Loucy (cell line): ENCODE measurements at regions not wholly inside any gene's neighbourhood (a gene's known extent, or its start where the extent isn't known, plus 50 kb on each side); places are given as distances from the start of the nearest gene placed in this dataset.
"Not testable (repeated sequence)": the region's sequence is repeated elsewhere in the genome, so short reads cannot be mapped to it uniquely, and the experiment has no call there.

Experiments
- H2AFZ ChIP-seq: fragments of 200-600 bp; sonication (generic); 2 replicates; pipeline ENCODE4 v1.6.0; 2016; ENCODE audit warnings: antibody characterized with exemption, mild to moderate bottlenecking, low read length, moderate library complexity
- H3F3A ChIP-seq: fragments of 200-600 bp; 2 replicates; pipeline ENCODE4 v1.6.0; 2016; ENCODE audit warnings: antibody characterized with exemption, low read depth, mild to moderate bottlenecking
- H3K27me3 ChIP-seq: fragments of 200-600 bp; sonication (generic); 2 replicates; pipeline ENCODE4 v1.6.1; 2014; ENCODE audit warnings: low read length, mild to moderate bottlenecking; ENCODE audit not compliant: insufficient read depth, poor library complexity, severe bottlenecking
- H3K36me3 ChIP-seq: fragments of 200-600 bp; sonication (generic); 2 replicates; pipeline ENCODE4 v1.6.1; 2016; ENCODE audit warnings: low read length; ENCODE audit not compliant: insufficient read depth
- H3K4me1 ChIP-seq: fragments of 200-600 bp; sonication (generic); 2 replicates; pipeline ENCODE4 v1.5.1; 2014; ENCODE audit warnings: low read length, mild to moderate bottlenecking; ENCODE audit not compliant: insufficient read depth, poor library complexity, severe bottlenecking
- H3K4me2 ChIP-seq: fragments of 200-600 bp; sonication (generic); 2 replicates; pipeline ENCODE4 v1.6.0; 2014; ENCODE audit warnings: antibody characterized with exemption, low read length, low read depth, mild to moderate bottlenecking; ENCODE audit not compliant: poor library complexity, severe bottlenecking
- H3K4me3 ChIP-seq: fragments of 200-600 bp; sonication (generic); 2 replicates; pipeline ENCODE4 v1.5.1; 2014; ENCODE audit warnings: low read length, mild to moderate bottlenecking, mixed read lengths; ENCODE audit not compliant: poor library complexity, severe bottlenecking
- H3K79me2 ChIP-seq: fragments of 200-600 bp; sonication (generic); 2 replicates; pipeline ENCODE4 v1.6.1; 2014; ENCODE audit warnings: low read length; ENCODE audit not compliant: insufficient read depth
- H3K9ac ChIP-seq: fragments of 200-600 bp; sonication (generic); 2 replicates; pipeline ENCODE4 v1.6.0; 2014; ENCODE audit warnings: mild to moderate bottlenecking, low read depth, low read length, moderate library complexity; ENCODE audit not compliant: poor library complexity, severe bottlenecking
- H3K9me2 ChIP-seq: fragments of 200-600 bp; sonication (generic); replicated peaks from 2 replicates; pipeline ENCODE4 v1.6.1; 2016; ENCODE audit warnings: low read depth, low read length, mixed read lengths
- H3K9me3 ChIP-seq: fragments of 200-600 bp; sonication (generic); 2 replicates; pipeline ENCODE4 v1.6.1; 2014; ENCODE audit warnings: mild to moderate bottlenecking, antibody characterized with exemption, low read length, low read depth; ENCODE audit not compliant: insufficient read depth
- H4K20me1 ChIP-seq: fragments of 200-600 bp; sonication (generic); 2 replicates; pipeline ENCODE4 v1.6.0; 2014; ENCODE audit warnings: antibody characterized with exemption, low read length, mild to moderate bottlenecking; ENCODE audit not compliant: insufficient read depth, poor library complexity, severe bottlenecking
- EZH2phosphoT487 ChIP-seq: fragments of 200-600 bp; IDR thresholded peaks from 2 replicates; pipeline ENCODE4 v1.6.1; 2018; ENCODE audit warnings: antibody characterized with exemption, mild to moderate bottlenecking, moderate library complexity, borderline replicate concordance
- TF ChIP-seq, protein P1 (sequence below): fragments of 200-600 bp; sonication (generic); conservative IDR thresholded peaks from 2 replicates; pipeline ENCODE4 v1.5.1; 2014; ENCODE audit warnings: mild to moderate bottlenecking, antibody characterized with exemption, low read length

DNA sequence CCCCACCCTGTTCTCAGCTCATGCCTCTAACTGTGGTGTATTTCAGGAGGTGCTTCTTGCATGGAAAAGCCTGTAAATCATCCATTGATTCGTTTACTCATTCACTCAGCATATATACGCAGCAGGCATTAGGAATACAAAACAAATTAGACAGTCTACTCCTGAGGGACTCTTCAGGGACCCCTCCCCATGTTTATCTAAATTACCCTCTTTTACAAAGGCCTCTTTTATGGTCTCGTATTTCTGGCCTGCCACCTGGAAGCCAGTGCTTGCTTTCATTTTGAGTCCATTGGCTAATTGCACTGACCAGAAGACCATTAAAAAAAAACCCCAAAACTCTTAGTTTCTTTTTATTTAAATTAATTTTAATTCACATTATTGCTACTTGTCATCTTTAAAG, 134.4 kb downstream of the DACT1 start:
- no peak overlapping the region for H3K9ac ChIP-seq
- H3F3A ChIP-seq = no peaks in the 10 kb centered on the region
- no peaks in the 10 kb centered on the region for H3K4me1 ChIP-seq
- no peaks in the 10 kb centered on the region for H3K79me2 ChIP-seq
- TF ChIP-seq EZH2phosphoT487 = no peak
- TF ChIP-seq, protein P1, sequence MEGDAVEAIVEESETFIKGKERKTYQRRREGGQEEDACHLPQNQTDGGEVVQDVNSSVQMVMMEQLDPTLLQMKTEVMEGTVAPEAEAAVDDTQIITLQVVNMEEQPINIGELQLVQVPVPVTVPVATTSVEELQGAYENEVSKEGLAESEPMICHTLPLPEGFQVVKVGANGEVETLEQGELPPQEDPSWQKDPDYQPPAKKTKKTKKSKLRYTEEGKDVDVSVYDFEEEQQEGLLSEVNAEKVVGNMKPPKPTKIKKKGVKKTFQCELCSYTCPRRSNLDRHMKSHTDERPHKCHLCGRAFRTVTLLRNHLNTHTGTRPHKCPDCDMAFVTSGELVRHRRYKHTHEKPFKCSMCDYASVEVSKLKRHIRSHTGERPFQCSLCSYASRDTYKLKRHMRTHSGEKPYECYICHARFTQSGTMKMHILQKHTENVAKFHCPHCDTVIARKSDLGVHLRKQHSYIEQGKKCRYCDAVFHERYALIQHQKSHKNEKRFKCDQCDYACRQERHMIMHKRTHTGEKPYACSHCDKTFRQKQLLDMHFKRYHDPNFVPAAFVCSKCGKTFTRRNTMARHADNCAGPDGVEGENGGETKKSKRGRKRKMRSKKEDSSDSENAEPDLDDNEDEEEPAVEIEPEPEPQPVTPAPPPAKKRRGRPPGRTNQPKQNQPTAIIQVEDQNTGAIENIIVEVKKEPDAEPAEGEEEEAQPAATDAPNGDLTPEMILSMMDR = no peak
- H3K27me3 ChIP-seq = no peaks in the 10 kb centered on the region
- no peak overlapping the region for H2AFZ ChIP-seq
- no peak overlapping the region for H3K4me2 ChIP-seq
- H4K20me1 ChIP-seq = no peaks in the 10 kb centered on the region
- H3K4me3 ChIP-seq = no peak overlapping the region
- no peaks in the 10 kb centered on the region for H3K36me3 ChIP-seq
- H3K9me3 ChIP-seq = no peaks in the 10 kb centered on the region
- no peaks in the 10 kb centered on the region for H3K9me2 ChIP-seq

DNA sequence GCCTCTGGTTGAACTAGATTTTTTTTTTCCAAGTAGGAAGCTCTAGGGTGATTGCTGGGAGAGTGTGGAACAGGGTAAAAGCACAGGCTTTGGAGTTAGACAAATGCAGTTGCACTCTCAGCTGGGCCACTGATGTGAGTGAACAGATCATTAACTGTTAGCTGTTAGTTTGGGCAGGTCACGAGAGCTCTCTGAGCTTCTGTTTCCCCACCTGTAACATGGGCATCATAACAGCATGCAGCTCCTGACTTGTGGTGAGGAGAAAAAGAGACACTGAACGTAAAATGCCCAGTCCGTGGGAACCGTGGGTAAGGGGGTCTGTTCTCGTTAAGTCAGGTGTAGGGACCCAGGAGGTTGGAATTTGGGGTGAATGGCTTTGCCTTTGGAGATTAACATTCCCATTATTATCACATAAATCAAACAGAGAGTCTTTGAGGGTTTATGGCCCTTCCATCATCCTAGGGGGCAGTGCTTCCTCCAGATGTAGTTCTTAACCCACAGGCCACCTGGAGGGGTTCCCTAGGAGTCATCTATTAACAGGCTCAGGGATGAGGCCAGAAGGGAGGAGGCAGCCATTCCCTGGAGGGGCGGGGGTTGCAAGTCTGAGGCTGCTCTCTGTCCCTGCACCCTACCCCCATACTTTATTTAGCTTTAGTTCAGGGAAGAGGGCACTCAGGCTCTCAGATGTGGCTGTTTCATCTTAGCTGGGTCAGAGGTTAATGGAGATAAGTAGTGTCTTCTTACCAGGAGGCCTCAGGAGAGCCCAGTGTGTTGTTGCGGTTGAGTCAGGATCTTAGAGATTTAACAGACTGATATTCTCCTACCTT, 135.2 kb downstream of the DACT1 start:
- H3K4me1 ChIP-seq = no peaks in the 10 kb centered on the region
- H3K9ac ChIP-seq = no peak overlapping the region
- no peaks in the 10 kb centered on the region for H3K9me3 ChIP-seq
- H3K9me2 ChIP-seq = no peaks in the 10 kb centered on the region
- no peak overlapping the region for H3K4me2 ChIP-seq
- H4K20me1 ChIP-seq = no peaks in the 10 kb centered on the region
- no peak for TF ChIP-seq EZH2phosphoT487
- TF ChIP-seq, protein P1 = no peak
- H3F3A ChIP-seq = no peaks in the 10 kb centered on the region
- H3K79me2 ChIP-seq = no peaks in the 10 kb centered on the region
- H2AFZ ChIP-seq = no peak overlapping the region
- no peaks in the 10 kb centered on the region for H3K36me3 ChIP-seq
- no peak overlapping the region for H3K4me3 ChIP-seq
- H3K27me3 ChIP-seq = no peaks in the 10 kb centered on the region

DNA sequence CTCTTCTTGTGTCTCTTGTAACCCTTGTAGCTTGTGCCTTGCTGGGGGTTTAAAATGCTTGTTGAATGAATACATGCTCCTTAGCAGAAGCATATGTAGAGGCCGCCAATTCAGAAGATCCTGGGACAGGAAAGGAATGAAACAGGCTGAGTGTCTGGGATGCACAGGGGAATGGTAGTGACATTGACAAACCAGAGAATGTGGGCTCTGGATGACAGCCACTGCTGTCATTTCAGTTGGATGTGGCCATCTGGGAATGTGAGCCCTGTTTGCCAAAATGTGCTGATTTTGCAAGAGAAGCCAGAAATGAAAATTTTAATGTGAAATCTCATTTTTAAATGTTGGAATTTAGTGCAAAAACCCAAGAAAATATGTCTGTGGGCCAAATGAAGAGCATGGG, 136.8 kb downstream of the DACT1 start:
- H3K4me1 ChIP-seq = no peaks in the 10 kb centered on the region
- no peak overlapping the region for H3K4me3 ChIP-seq
- no peak overlapping the region for H2AFZ ChIP-seq
- no peaks in the 10 kb centered on the region for H3K9me3 ChIP-seq
- H3K36me3 ChIP-seq = no peaks in the 10 kb centered on the region
- TF ChIP-seq, protein P1 = no peak
- TF ChIP-seq EZH2phosphoT487 = no peak
- no peaks in the 10 kb centered on the region for H3K9me2 ChIP-seq
- no peak overlapping the region for H3K4me2 ChIP-seq
- H3K27me3 ChIP-seq = no peaks in the 10 kb centered on the region
- H3F3A ChIP-seq = no peaks in the 10 kb centered on the region
- no peaks in the 10 kb centered on the region for H4K20me1 ChIP-seq
- no peaks in the 10 kb centered on the region for H3K79me2 ChIP-seq
- H3K9ac ChIP-seq = no peak overlapping the region

DNA sequence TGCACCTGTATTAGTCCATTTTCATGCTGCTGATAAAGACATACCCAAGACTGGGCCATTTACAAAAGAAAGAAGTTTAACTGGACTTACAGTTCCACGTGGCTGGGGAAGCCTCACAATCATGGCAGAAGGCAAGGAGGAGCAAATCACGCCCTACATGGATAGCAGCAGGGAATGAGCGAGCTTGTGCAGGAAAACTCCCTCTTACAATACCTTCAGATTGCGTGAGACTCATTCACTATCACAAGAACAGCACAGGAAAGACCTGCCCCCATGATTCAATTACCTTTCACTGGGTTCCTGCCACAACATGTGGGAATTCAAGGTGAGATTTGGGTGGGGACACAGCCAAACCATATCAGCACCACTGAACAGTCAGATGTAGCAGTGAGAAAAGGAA, 137.4 kb downstream of the DACT1 start:
- not testable (repeated sequence) for H3K9ac ChIP-seq, H3K9me3 ChIP-seq, H3K36me3 ChIP-seq, H3K9me2 ChIP-seq, H4K20me1 ChIP-seq, H3K4me1 ChIP-seq, H3K4me3 ChIP-seq, H2AFZ ChIP-seq, H3K27me3 ChIP-seq, H3K79me2 ChIP-seq, H3K4me2 ChIP-seq, H3F3A ChIP-seq
